HepG2 (cell line): ENCODE measurements at regions not wholly inside any gene's neighbourhood (a gene's known extent, or its start where the extent isn't known, plus 50 kb on each side); places are given as distances from the start of the nearest gene placed in this dataset.

Source experiments
- CCAR2 ChIP-seq: fragments of 200-400 bp; formaldehyde crosslinking; optimal IDR thresholded peaks from 2 replicates; pipeline ENCODE3; 2018; ENCODE audit warnings: low read depth, mild to moderate bottlenecking, low read length, moderate library complexity
- CTCF ChIP-seq: sonication (generic); formaldehyde crosslinking; IDR thresholded peaks from 2 replicates; pipeline ENCODE4 v1.5.0; 2020; ENCODE audit warnings: mild to moderate bottlenecking, missing genetic modification reagents, moderate library complexity
- NR3C1 ChIP-seq: sonication (generic); formaldehyde crosslinking; IDR thresholded peaks from 2 replicates; pipeline ENCODE4 v1.4.0; 2020; ENCODE audit warnings: missing genetic modification reagents
- POLR2AphosphoS2 ChIP-seq: IDR thresholded peaks from 2 replicates; pipeline ENCODE4 v1.6.1; 2011; ENCODE audit warnings: low read depth, low read length, improper control_type of control experiment
- ZNF33A ChIP-seq: sonication (generic); formaldehyde crosslinking; IDR thresholded peaks from 2 replicates; pipeline ENCODE4 v1.5.1; 2020; ENCODE audit warnings: missing genetic modification reagents, mild to moderate bottlenecking, moderate library complexity, borderline replicate concordance
- ZNF562 ChIP-seq: sonication (generic); formaldehyde crosslinking; IDR thresholded peaks from 2 replicates; pipeline ENCODE4 v1.8.0; 2022; ENCODE audit warnings: missing genetic modification reagents, borderline replicate concordance

- TF ChIP-seq ZNF562 (CRISPR knock-in tag) (no peak), ZNF33A (CRISPR knock-in tag) (no peak), POLR2AphosphoS2 (no peak), CCAR2 (no peak), NR3C1 (CRISPR knock-in tag) (no peak), CTCF (CRISPR knock-in tag) (no peak)
Measured at GRCh38 chr4:25523405-25523804, 132.2 kb upstream of the SLC34A2 start.
